Liver (tissue), 8 donors: ENCODE measurements at regions not wholly inside any gene's neighbourhood (a gene's known extent, or its start where the extent isn't known, plus 50 kb on each side); places are given as distances from the start of the nearest gene placed in this dataset.

Experiments
- DNase-seq: peaks from one replicate; pipeline ENCODE4 v3.0.0-alpha.2; 2017; ENCODE audit warnings: low spot score
- H3K27ac ChIP-seq, 2 donors: one replicate each; pipeline ENCODE4 v1.7.0; 2013; ENCODE audit warnings: inconsistent platforms in 2 of 2, low read length in 2 of 2, control low read depth in 1 of 2, low read depth in 1 of 2, mild to moderate bottlenecking in 1 of 2
- H3K27me3 ChIP-seq, 4 donors: one replicate each; pipeline versions ENCODE4 v1.6.1 to v1.7.0; 2013; ENCODE audit warnings: low read length in 3 of 4, inconsistent platforms in 1 of 4, mild to moderate bottlenecking in 1 of 4, moderate library complexity in 1 of 4; ENCODE audit not compliant: control insufficient read depth in 4 of 4, insufficient read depth in 4 of 4
- H3K36me3 ChIP-seq, 4 donors: one replicate each; pipeline versions ENCODE4 v1.6.1 to v1.7.0; 2013; ENCODE audit warnings: low read length in 3 of 4, mild to moderate bottlenecking in 3 of 4, low read depth in 1 of 4, moderate library complexity in 1 of 4; ENCODE audit not compliant: control insufficient read depth in 4 of 4, insufficient read depth in 3 of 4
- H3K4me1 ChIP-seq, 4 donors: one replicate each; pipeline versions ENCODE4 v1.6.1 to v1.7.0; 2013; ENCODE audit warnings: low read length in 3 of 4, mild to moderate bottlenecking in 3 of 4, moderate library complexity in 1 of 4; ENCODE audit not compliant: control insufficient read depth in 4 of 4, insufficient read depth in 4 of 4
- H3K4me3 ChIP-seq, 3 donors: one replicate each; pipeline versions ENCODE4 v1.6.1 to v1.7.0; 2013; ENCODE audit warnings: low read length in 3 of 3, control low read depth in 1 of 3, low read depth in 1 of 3, mild to moderate bottlenecking in 1 of 3
- H3K9ac ChIP-seq, 2 donors: one replicate each; pipeline ENCODE4 v1.7.0; 2013; ENCODE audit warnings: low read length in 2 of 2, mild to moderate bottlenecking in 2 of 2, moderate library complexity in 2 of 2, control low read depth in 1 of 2, low read depth in 1 of 2
- H3K9me3 ChIP-seq, 4 donors: one replicate each; pipeline versions ENCODE4 v1.6.1 to v1.7.0; 2013; ENCODE audit warnings: low read length in 3 of 4; ENCODE audit not compliant: control insufficient read depth in 4 of 4
- ATF3 ChIP-seq: IDR thresholded peaks from 2 replicates; pipeline ENCODE4 v1.6.1; 2016; ENCODE audit warnings: antibody characterized with exemption
- CTCF ChIP-seq: fragments of 150-350 bp; IDR thresholded peaks from 2 replicates; pipeline ENCODE4 v1.5.1; 2017; ENCODE audit warnings: improper control_type of control experiment, low read depth, low read length; ENCODE audit not compliant: missing input control
- EGR1 ChIP-seq, 2 donors: IDR thresholded peaks; 2 replicates each; pipeline ENCODE4 v1.6.1; 2016 to 2018; ENCODE audit warnings: antibody characterized with exemption in 2 of 2, low read depth in 2 of 2
- FOXA1 ChIP-seq: IDR thresholded peaks from 2 replicates; pipeline ENCODE4 v1.6.1; 2016; ENCODE audit warnings: antibody characterized with exemption
- FOXA2 ChIP-seq: IDR thresholded peaks from 2 replicates; pipeline ENCODE4 v1.6.1; 2016; ENCODE audit warnings: antibody characterized with exemption
- GABPA ChIP-seq, 2 donors: IDR thresholded peaks in 1 of 2; conservative IDR thresholded peaks in 1 of 2; 2 replicates each; pipeline ENCODE4 v1.6.1; 2016; ENCODE audit warnings: antibody characterized with exemption in 2 of 2, mild to moderate bottlenecking in 1 of 2, moderate library complexity in 1 of 2
- HNF4A ChIP-seq, 2 donors: conservative IDR thresholded peaks; 2 replicates each; pipeline ENCODE4 v1.6.1; 2016; ENCODE audit warnings: antibody characterized with exemption in 2 of 2, mild to moderate bottlenecking in 2 of 2
- JUND ChIP-seq, 2 donors: IDR thresholded peaks; 2 replicates each; pipeline ENCODE4 v1.6.1; 2016; ENCODE audit warnings: antibody characterized with exemption in 2 of 2
- NR2F2 ChIP-seq: IDR thresholded peaks from 2 replicates; pipeline ENCODE4 v1.6.1; 2016; ENCODE audit warnings: antibody characterized with exemption
- RAD21 ChIP-seq, 2 donors: IDR thresholded peaks; 2 replicates each; pipeline ENCODE4 v1.6.1; 2016; ENCODE audit warnings: antibody characterized with exemption in 2 of 2, mild to moderate bottlenecking in 2 of 2
- REST ChIP-seq: IDR thresholded peaks from 2 replicates; pipeline ENCODE4 v1.6.1; 2016; ENCODE audit warnings: antibody characterized with exemption, mild to moderate bottlenecking
- RXRA ChIP-seq, 2 donors: IDR thresholded peaks; 2 replicates each; pipeline ENCODE4 v1.6.1; 2017 to 2018; ENCODE audit warnings: antibody characterized with exemption in 2 of 2, mild to moderate bottlenecking in 1 of 2
- SP1 ChIP-seq: IDR thresholded peaks from 2 replicates; pipeline ENCODE4 v1.6.1; 2018; ENCODE audit warnings: antibody characterized with exemption, mild to moderate bottlenecking
- TAF1 ChIP-seq: conservative IDR thresholded peaks from 2 replicates; pipeline ENCODE4 v1.6.1; 2016; ENCODE audit warnings: antibody characterized with exemption, mild to moderate bottlenecking
- YY1 ChIP-seq: IDR thresholded peaks from 2 replicates; pipeline ENCODE4 v1.6.1; 2016; ENCODE audit warnings: antibody characterized with exemption, mild to moderate bottlenecking
- ZBTB33 ChIP-seq: IDR thresholded peaks from 2 replicates; pipeline ENCODE4 v1.6.1; 2016; ENCODE audit warnings: antibody characterized with exemption
- WGBS: extraction: QIAGEN DNeasy Blood & Tissue Kit; methylation state at CpG from one replicate; pipeline ENCODE4 v1.1.7; 2013; 5-methylcytosine and 5-hydroxymethylcytosine counted together
- donor health status: healthy.
- donor health status: healthy.
- donor health status: healthy.
- donor health status: healthy.
- donor health status: healthy.

GRCh38 chr5:119895066-119895465, 265.7 kb downstream of the FAM170A start:
- no peaks in the 10 kb centered on the region for H3K4me1 ChIP-seq
- no peak for DNase-seq
- no peaks in the 10 kb centered on the region for H3K27me3 ChIP-seq
- H3K9me3 ChIP-seq: no peaks in the 10 kb centered on the region
- TF ChIP-seq EGR1 (IDR thresholded peaks at IDR 0.05; ENCODE audit: low read depth in 2 of 2) (no peak), HNF4A (conservative IDR thresholded peaks at IDR 0.05) (no peak), RXRA (IDR thresholded peaks at IDR 0.05) (no peak), CTCF (no peak), JUND (IDR thresholded peaks at IDR 0.05) (no peak), TAF1 (no peak)
- no peak overlapping the region for H3K27ac ChIP-seq
- no peak overlapping the region for H3K9ac ChIP-seq
- H3K4me3 ChIP-seq: no peak overlapping the region
- 64% methylated on average over 2 of the region's 2 CpGs for WGBS
- no peaks in the 10 kb centered on the region for H3K36me3 ChIP-seq

- no peak overlapping the region for H3K4me3 ChIP-seq
- 35% methylated on average over 2 of the region's 2 CpGs for WGBS
These were observed 267.6 kb downstream of the FAM170A start for GRCh38 chr5:119896826-119897536.

More at GRCh38 chr5:119896826-119897536, 267.6 kb downstream of the FAM170A start:
- DNase-seq: no peak
- TF ChIP-seq FOXA2 (no peak), ZBTB33 (no peak), TAF1 (no peak), YY1 (no peak), ATF3 (no peak), RXRA (IDR thresholded peaks at IDR 0.05) (no peak), GABPA (IDR thresholded peaks at IDR 0.05 in 1 of 2, conservative IDR thresholded peaks at IDR 0.05 in 1 of 2) (no peak), REST (no peak), JUND (IDR thresholded peaks at IDR 0.05) (no peak), RAD21 (IDR thresholded peaks at IDR 0.05) (no peak), FOXA1 (no peak), SP1 (no peak), CTCF (no peak), HNF4A (conservative IDR thresholded peaks at IDR 0.05) (no peak), EGR1 (IDR thresholded peaks at IDR 0.05; ENCODE audit: low read depth in 2 of 2) (no peak), NR2F2 (no peak)
- Histone ChIP-seq H3K36me3 (no peaks in the 10 kb centered on the region), H3K27ac (no peak overlapping the region), H3K27me3 (no peaks in the 10 kb centered on the region), H3K4me1 (no peaks in the 10 kb centered on the region), H3K9ac (no peak overlapping the region), H3K9me3 (no peaks in the 10 kb centered on the region)
